Loucy (cell line): ENCODE measurements at regions not wholly inside any gene's neighbourhood (a gene's known extent, or its start where the extent isn't known, plus 50 kb on each side); places are given as distances from the start of the nearest gene placed in this dataset.

Source experiments
- CTCF ChIP-seq: fragments of 200-600 bp; sonication (generic); conservative IDR thresholded peaks from 2 replicates; pipeline ENCODE4 v1.5.1; 2014; ENCODE audit warnings: mild to moderate bottlenecking, antibody characterized with exemption, low read length
- EZH2phosphoT487 ChIP-seq: fragments of 200-600 bp; IDR thresholded peaks from 2 replicates; pipeline ENCODE4 v1.6.1; 2018; ENCODE audit warnings: antibody characterized with exemption, mild to moderate bottlenecking, moderate library complexity, borderline replicate concordance

- peak; percentile 34; the same call in 1 of the 2 replicates for TF ChIP-seq CTCF
- no peak for TF ChIP-seq EZH2phosphoT487
Observed at GRCh38 chr7:110590415-110590814, 500.5 kb upstream of the LRRN3 start.
